ENCODE measurements at regions not wholly inside any gene's neighbourhood (a gene's known extent, or its start where the extent isn't known, plus 50 kb on each side); places are given as distances from the start of the nearest gene placed in this dataset.
"Not testable (repeated sequence)": the region's sequence is repeated elsewhere in the genome, so short reads cannot be mapped to it uniquely, and the experiment has no call there.

DNA sequence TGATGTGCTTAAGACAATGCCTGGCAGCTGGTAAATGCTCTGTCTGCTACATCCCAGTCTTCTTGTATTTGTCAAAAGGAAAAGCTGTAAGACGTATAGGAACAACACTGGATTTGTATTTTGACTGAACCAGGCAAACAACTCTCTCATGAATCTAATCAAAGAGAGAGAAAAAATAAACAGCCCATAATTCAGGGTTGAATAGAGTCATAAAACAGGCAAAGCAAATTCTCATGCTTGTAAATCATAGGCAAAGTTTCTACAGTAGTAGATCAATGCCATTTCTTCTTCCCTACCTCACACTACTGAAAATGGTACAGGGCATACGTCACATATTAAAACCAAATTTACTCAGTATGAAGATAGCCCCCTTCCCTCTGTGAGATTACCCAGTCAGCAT is 166.3 kb downstream of the SKIDA1 start:
- intact Hi-C loops (cut with DNase I) = no loop called here
- DNase-seq (ENCODE audit: low spot score) = no peak
- H3K4me3 ChIP-seq = no peak overlapping the region
- no peaks in the 10 kb centered on the region for H3K9me3 ChIP-seq
- TF ChIP-seq POLR2A (IDR thresholded peaks at IDR 0.05) (no peak), POLR2AphosphoS5 (IDR thresholded peaks at IDR 0.05) (peak; percentile 6)
- TF ChIP-seq, protein P1, sequence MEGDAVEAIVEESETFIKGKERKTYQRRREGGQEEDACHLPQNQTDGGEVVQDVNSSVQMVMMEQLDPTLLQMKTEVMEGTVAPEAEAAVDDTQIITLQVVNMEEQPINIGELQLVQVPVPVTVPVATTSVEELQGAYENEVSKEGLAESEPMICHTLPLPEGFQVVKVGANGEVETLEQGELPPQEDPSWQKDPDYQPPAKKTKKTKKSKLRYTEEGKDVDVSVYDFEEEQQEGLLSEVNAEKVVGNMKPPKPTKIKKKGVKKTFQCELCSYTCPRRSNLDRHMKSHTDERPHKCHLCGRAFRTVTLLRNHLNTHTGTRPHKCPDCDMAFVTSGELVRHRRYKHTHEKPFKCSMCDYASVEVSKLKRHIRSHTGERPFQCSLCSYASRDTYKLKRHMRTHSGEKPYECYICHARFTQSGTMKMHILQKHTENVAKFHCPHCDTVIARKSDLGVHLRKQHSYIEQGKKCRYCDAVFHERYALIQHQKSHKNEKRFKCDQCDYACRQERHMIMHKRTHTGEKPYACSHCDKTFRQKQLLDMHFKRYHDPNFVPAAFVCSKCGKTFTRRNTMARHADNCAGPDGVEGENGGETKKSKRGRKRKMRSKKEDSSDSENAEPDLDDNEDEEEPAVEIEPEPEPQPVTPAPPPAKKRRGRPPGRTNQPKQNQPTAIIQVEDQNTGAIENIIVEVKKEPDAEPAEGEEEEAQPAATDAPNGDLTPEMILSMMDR (IDR thresholded peaks at IDR 0.05) = no peak
- WGBS = 20% methylated on average over 2 of the region's 2 CpGs
- H3K27me3 ChIP-seq (replicated peaks; ENCODE audit: insufficient read depth) = no peaks in the 10 kb centered on the region
- H3K27ac ChIP-seq = no peak overlapping the region
- H3K36me3 ChIP-seq = no peaks in the 10 kb centered on the region
- no peaks in the 10 kb centered on the region for H3K4me1 ChIP-seq (replicated peaks)

DNA sequence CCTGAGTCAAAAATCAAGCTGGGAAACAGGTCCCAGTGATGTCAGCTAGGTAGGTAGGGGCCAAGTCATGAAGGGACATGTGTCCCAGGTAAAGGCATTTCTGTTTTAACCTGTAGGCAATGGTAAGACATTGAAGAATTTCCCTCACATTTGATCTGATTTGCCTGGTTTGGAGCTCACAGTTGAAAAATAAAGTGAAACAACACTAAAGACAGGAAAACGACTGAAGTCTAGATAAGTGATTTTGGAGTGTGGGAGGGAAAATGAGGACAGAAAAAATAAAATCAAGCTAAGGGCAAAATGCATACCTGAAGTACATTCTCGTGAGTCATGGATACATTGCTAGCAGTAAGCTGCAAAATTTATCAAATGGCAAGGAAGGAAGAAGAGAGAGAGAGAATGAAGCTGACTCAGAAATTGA is 169.9 kb downstream of the SKIDA1 start:
- WGBS = 63% methylated on average over 2 of the region's 2 CpGs
- H3K4me3 ChIP-seq = no peak overlapping the region
- no peak overlapping the region for H3K27ac ChIP-seq
- H3K36me3 ChIP-seq = no peaks in the 10 kb centered on the region
- intact Hi-C loops (cut with DNase I) = no loop called here
- no peak for TF ChIP-seq POLR2AphosphoS5 (IDR thresholded peaks at IDR 0.05)
- TF ChIP-seq, protein P1 (IDR thresholded peaks at IDR 0.05) = no peak
- no peak for TF ChIP-seq POLR2A (IDR thresholded peaks at IDR 0.05)
- H3K27me3 ChIP-seq (replicated peaks; ENCODE audit: insufficient read depth) = no peaks in the 10 kb centered on the region
- no peak for DNase-seq (ENCODE audit: low spot score)
- no peaks in the 10 kb centered on the region for H3K9me3 ChIP-seq
- no peaks in the 10 kb centered on the region for H3K4me1 ChIP-seq (replicated peaks)

DNA sequence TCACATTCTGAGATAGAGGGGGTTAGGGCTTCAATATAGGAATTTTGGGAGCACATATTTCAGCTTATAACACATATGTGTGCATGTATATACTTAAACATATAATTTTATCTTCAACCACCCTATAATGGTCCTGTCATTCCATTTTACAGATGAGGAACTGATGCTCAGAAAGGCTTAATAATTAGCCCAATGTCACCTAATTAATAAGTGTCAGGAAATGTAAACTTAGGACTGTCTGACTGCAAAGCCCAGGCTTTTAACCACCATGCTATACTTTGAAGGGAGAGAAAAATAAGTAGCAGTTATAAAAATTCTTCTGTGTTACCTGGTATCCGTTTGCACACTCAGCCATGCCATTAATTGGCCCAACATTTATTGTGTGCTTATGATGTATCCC is 172.6 kb downstream of the SKIDA1 start:
- TF ChIP-seq, protein P1 (IDR thresholded peaks at IDR 0.05) = no peak
- TF ChIP-seq POLR2AphosphoS5 (IDR thresholded peaks at IDR 0.05) (no peak), POLR2A (IDR thresholded peaks at IDR 0.05) (no peak)
- intact Hi-C loops (cut with DNase I) = no loop called here
- Histone ChIP-seq H3K4me1 (replicated peaks) (no peaks in the 10 kb centered on the region), H3K27me3 (replicated peaks; ENCODE audit: insufficient read depth) (no peaks in the 10 kb centered on the region), H3K4me3 (no peak overlapping the region), H3K9me3 (no peaks in the 10 kb centered on the region), H3K36me3 (no peaks in the 10 kb centered on the region), H3K27ac (no peak overlapping the region)
- no peak for DNase-seq (ENCODE audit: low spot score)
- 41% methylated on average over 1 of the region's 1 CpG for WGBS

DNA sequence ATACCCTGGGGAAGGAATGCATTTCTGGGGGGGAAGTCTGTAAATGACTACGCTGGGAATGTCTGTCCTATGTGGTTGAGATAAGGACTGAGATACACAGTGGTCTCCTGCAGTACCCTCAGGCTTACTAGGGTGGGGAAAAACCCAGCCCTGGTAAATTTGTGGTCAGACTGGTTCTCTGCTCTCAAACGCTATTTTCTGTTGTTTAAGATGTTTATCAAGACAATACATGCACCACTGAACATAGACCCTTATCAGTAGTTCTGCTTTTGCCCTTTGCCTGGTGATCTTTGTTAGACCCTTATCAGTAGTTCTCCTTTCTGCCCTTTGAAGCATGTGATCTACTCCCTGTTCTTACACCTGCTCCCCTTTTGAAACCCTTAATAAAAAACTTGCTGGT is 173.9 kb downstream of the SKIDA1 start:
- H3K9me3 ChIP-seq; intact Hi-C loops (cut with DNase I); H3K4me3 ChIP-seq; DNase-seq (ENCODE audit: low spot score); H3K4me1 ChIP-seq (replicated peaks); H3K27ac ChIP-seq; H3K27me3 ChIP-seq (replicated peaks; ENCODE audit: insufficient read depth); H3K36me3 ChIP-seq: not testable (repeated sequence)
- WGBS = 60% methylated on average over 2 of the region's 2 CpGs

DNA sequence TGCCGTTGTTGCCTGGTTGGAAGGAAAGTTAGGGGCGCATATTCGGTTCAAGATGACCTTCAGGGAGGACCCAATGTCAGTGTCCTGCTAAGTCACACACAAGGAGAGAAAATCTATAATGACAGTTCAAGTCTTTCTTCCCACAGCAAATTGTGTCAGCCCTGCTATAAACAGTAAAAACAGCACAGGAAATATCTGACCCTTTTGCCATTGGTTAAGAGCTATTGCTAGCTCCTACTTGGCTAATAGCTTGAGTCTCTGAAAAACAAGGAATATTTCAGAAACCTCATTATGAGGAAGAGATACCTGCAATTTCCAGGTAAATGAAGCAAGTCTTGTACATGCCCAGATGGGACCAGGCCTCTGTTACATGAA is 175.6 kb downstream of the SKIDA1 start:
- Histone ChIP-seq H3K27ac (no peak overlapping the region), H3K4me3 (no peak overlapping the region), H3K9me3 (no peaks in the 10 kb centered on the region), H3K36me3 (no peaks in the 10 kb centered on the region), H3K27me3 (replicated peaks; ENCODE audit: insufficient read depth) (no peaks in the 10 kb centered on the region), H3K4me1 (replicated peaks) (no peaks in the 10 kb centered on the region)
- intact Hi-C loops (cut with DNase I) = no loop called here
- no peak for DNase-seq (ENCODE audit: low spot score)
- WGBS = 27% methylated on average over 3 of the region's 3 CpGs
- TF ChIP-seq, protein P1 (IDR thresholded peaks at IDR 0.05) = no peak
- TF ChIP-seq POLR2AphosphoS5 (IDR thresholded peaks at IDR 0.05) (no peak), POLR2A (IDR thresholded peaks at IDR 0.05) (no peak)
